HepG2 (cell line): ENCODE measurements at regions not wholly inside any gene's neighbourhood (a gene's known extent, or its start where the extent isn't known, plus 50 kb on each side); places are given as distances from the start of the nearest gene placed in this dataset.

ENCODE experiments used
- ATAC-seq: fragments of 200-7000 bp; cut with Tn5 transposase; 3 replicates; pipeline ENCODE4 v1.9.1; 2020; ENCODE audit warnings: mild to moderate bottlenecking, moderate library complexity
- BruUV-seq: library from RNA; stranded (reverse); fragments of 400-500 nt; replicated peaks from 2 replicates; lab custom pipeline; 2021; lab: Mats Ljungman, UMichigan
- CTCF ChIA-PET: fragments of 300-600 bp; formaldehyde crosslinking; extraction: SDS; loops from one replicate; lab custom pipeline; 2021; ENCODE audit warnings: low total read pairs, inconsistent platforms, low intra/inter-chr PET ratio; lab: Yijun Ruan, JAX
- POLR2A ChIA-PET: fragments of 350-600 bp; sonication (Branson Sonifier 250); formaldehyde crosslinking; loops from one replicate; lab custom pipeline; 2020; ENCODE audit warnings: antibody characterized with exemption, inconsistent platforms; lab: Yijun Ruan, JAX
- DNase-seq: peaks from one replicate; pipeline ENCODE4 v3.0.0-alpha.2; 2015; ENCODE audit warnings: low spot score
- FAIRE-seq: peaks from 3 replicates; lab custom pipeline; 2011; peaks lifted over from hg19 to GRCh38; lab: Jason Lieb, UNC
- H2AFZ ChIP-seq: one replicate; pipeline ENCODE4 v1.6.1; 2011; ENCODE audit warnings: low read length, inconsistent platforms
- H3K27ac ChIP-seq: fragments of 300-600 bp; 3 replicates; pipeline ENCODE4 v1.8.0; 2011; ENCODE audit warnings: mixed run types, mild to moderate bottlenecking, mixed read lengths, low read length, inconsistent platforms; ENCODE audit not compliant: insufficient read depth; ENCODE audit errors: extremely low read length
- H3K27me3 ChIP-seq, 2 experiments: fragments of 200-600 bp in 1 of 2; 2 replicates in 1 of 2; 3 replicates in 1 of 2; pipeline versions ENCODE4 v1.6.0 to v1.8.0; 2011; ENCODE audit warnings: low read length in 2 of 2, mild to moderate bottlenecking in 2 of 2, moderate library complexity in 2 of 2, inconsistent platforms in 1 of 2; ENCODE audit not compliant: insufficient read depth in 2 of 2, control insufficient read depth in 1 of 2
- H3K36me3 ChIP-seq, 2 experiments: fragments of 200-600 bp in 1 of 2; replicated peaks in 1 of 2; 2 replicates in 1 of 2; 3 replicates in 1 of 2; pipeline versions ENCODE4 v1.5.1 to v1.8.0; 2011; ENCODE audit warnings: low read length in 2 of 2, inconsistent platforms in 1 of 2; ENCODE audit not compliant: insufficient read depth in 2 of 2, control insufficient read depth in 1 of 2
- H3K4me1 ChIP-seq: 2 replicates; pipeline ENCODE4 v1.5.1; 2012; ENCODE audit warnings: low read length, inconsistent platforms; ENCODE audit not compliant: insufficient read depth
- H3K4me2 ChIP-seq: 2 replicates; pipeline ENCODE4 v1.6.0; 2011; ENCODE audit warnings: low read depth, low read length, inconsistent platforms
- H3K4me3 ChIP-seq, 3 experiments: fragments of 200-600 bp in 1 of 3; sonication (generic), shearing (Covaris generic) in 1 of 3; replicated peaks in 1 of 3; 2 replicates each; pipeline ENCODE4 v1.5.1; 2011 to 2016; ENCODE audit warnings: low read length in 3 of 3, inconsistent platforms in 2 of 3, low read depth in 2 of 3, mild to moderate bottlenecking in 2 of 3, control low read depth in 1 of 3, mixed read lengths in 1 of 3; ENCODE audit not compliant: insufficient read depth in 1 of 3
- H3K79me2 ChIP-seq: one replicate; pipeline ENCODE4 v1.6.1; 2011; ENCODE audit warnings: low read length, inconsistent platforms; ENCODE audit not compliant: insufficient read depth
- H3K9ac ChIP-seq: 2 replicates; pipeline ENCODE4 v1.6.0; 2011; ENCODE audit warnings: mild to moderate bottlenecking, low read depth, low read length, inconsistent platforms; ENCODE audit not compliant: insufficient read depth
- H3K9me3 ChIP-seq: 2 replicates; pipeline ENCODE4 v1.5.1; 2012; ENCODE audit warnings: mild to moderate bottlenecking, low read length
- H4K20me1 ChIP-seq: 2 replicates; pipeline ENCODE4 v1.6.0; 2011; ENCODE audit warnings: inconsistent platforms, mild to moderate bottlenecking, low read length, moderate library complexity; ENCODE audit not compliant: insufficient read depth
- DNMT1 ChIP-seq: sonication (generic); formaldehyde crosslinking; IDR thresholded peaks from 2 replicates; pipeline ENCODE4 v1.5.1; 2020; ENCODE audit warnings: mild to moderate bottlenecking, missing genetic modification reagents
- GLMP ChIP-seq: sonication (generic); formaldehyde crosslinking; IDR thresholded peaks from 2 replicates; pipeline ENCODE4 v1.9.0; 2021; ENCODE audit warnings: missing genetic modification reagents, mild to moderate bottlenecking, borderline replicate concordance
- MLX ChIP-seq: IDR thresholded peaks from 2 replicates; pipeline ENCODE4 v1.6.1; 2016
- SALL1 ChIP-seq: sonication (generic); formaldehyde crosslinking; IDR thresholded peaks from 2 replicates; pipeline ENCODE4 v1.8.0; 2022; ENCODE audit warnings: mild to moderate bottlenecking, missing genetic modification reagents
- ZNF318 ChIP-seq: sonication (generic); formaldehyde crosslinking; IDR thresholded peaks from 2 replicates; pipeline ENCODE4 v1.4.0; 2020; ENCODE audit warnings: mild to moderate bottlenecking, missing genetic modification reagents
- WGBS: methylation state at CpG from one replicate; pipeline ENCODE4 v1.1.6; 2017; ENCODE audit warnings: low lambda C conversion rate; 5-methylcytosine and 5-hydroxymethylcytosine counted together
- in situ Hi-C: cut with HindIII; loops from 2 replicates; pipeline ENCODE4 v1.10.0; 2017; ENCODE audit warnings: low pct_unique_long_range_greater_than_20kb; ENCODE audit not compliant: extremely low pct_ligation_motif_present
- intact Hi-C: fragments of 100-400 bp; cut with micrococcal nuclease; formaldehyde crosslinking; loops from one replicate; pipeline ENCODE4 v1.10.0; 2022; ENCODE audit not compliant: unreplicated experiment

- 17% methylated on average over 2 of the region's 2 CpGs for WGBS
- Histone ChIP-seq H3K4me1 (no peaks in the 10 kb centered on the region), H3K9me3 (peaks cover 48% of the 10 kb centered on the region), H3K4me3 (no peak overlapping the region), H2AFZ (no peak overlapping the region), H3K27ac (no peak overlapping the region), H3K36me3 (no peaks in the 10 kb centered on the region), H3K79me2 (no peaks in the 10 kb centered on the region), H3K27me3 (no peaks in the 10 kb centered on the region), H3K9ac (no peak overlapping the region), H3K4me2 (no peak overlapping the region), H4K20me1 (no peaks in the 10 kb centered on the region)
- no peak for ATAC-seq
- DNase-seq, result no peak
- in situ Hi-C loops (no loop called here), intact Hi-C loops (no loop called here)
- FAIRE-seq, result no peak
- no peak for TF ChIP-seq MLX (CRISPR knock-in tag)
- no peak for TF ChIP-seq ZNF318
- TF ChIP-seq DNMT1, result no peak
- TF ChIP-seq GLMP (CRISPR knock-in tag), result no peak
- TF ChIP-seq SALL1 (CRISPR knock-in tag), result no peak
- no TSS peak for BruUV-seq
- ChIA-PET CTCF (no interaction called here), POLR2A (no interaction called here)
Measured at GRCh38 chr2:83229443-83229842, 1229.6 kb downstream of the SUCLG1 start.
